SK-N-SH (cell line): ENCODE measurements at regions not wholly inside any gene's neighbourhood (a gene's known extent, or its start where the extent isn't known, plus 50 kb on each side); places are given as distances from the start of the nearest gene placed in this dataset.

Experiments
- CTCF ChIA-PET: fragments of 300-600, 350-600 bp; formaldehyde crosslinking; extraction: SDS; loops from one replicate; lab custom pipeline; 2021; lab: Yijun Ruan, JAX
- POLR2A ChIA-PET: fragments of 350-600 bp; sonication (Branson Sonifier 250); formaldehyde crosslinking; extraction: SDS; loops from one replicate; lab custom pipeline; 2020; ENCODE audit warnings: antibody characterized with exemption, inconsistent platforms; lab: Yijun Ruan, JAX
- DNase-seq: peaks from one replicate; pipeline ENCODE4 v3.0.0; 2012
- H2AFZ ChIP-seq: fragments of 200-600 bp; sonication (generic); 2 replicates; pipeline ENCODE4 v1.8.1; 2016; ENCODE audit warnings: antibody characterized with exemption, mild to moderate bottlenecking, low read depth
- H3F3A ChIP-seq: fragments of 200-600 bp; sonication (generic); replicated peaks from 2 replicates; pipeline ENCODE3; 2016; ENCODE audit warnings: antibody characterized with exemption, mild to moderate bottlenecking; ENCODE audit not compliant: insufficient read depth
- H3K27ac ChIP-seq, 2 experiments: fragments of 200-500 bp in 1 of 2; fragments of 200-600 bp in 1 of 2; sonication (Bioruptor generic) in 1 of 2; sonication (generic), shearing (Covaris generic) in 1 of 2; 2 replicates each; pipeline versions ENCODE4 v1.5.1 to v1.6.1; 2014 to 2016; ENCODE audit warnings: low read depth in 2 of 2, inconsistent platforms in 1 of 2, low read length in 1 of 2, mild to moderate bottlenecking in 1 of 2, mixed read lengths in 1 of 2
- H3K27me3 ChIP-seq: fragments of 200-600 bp; sonication (generic), shearing (Covaris generic); 2 replicates; pipeline ENCODE4 v1.6.1; 2016; ENCODE audit warnings: mixed run types; ENCODE audit not compliant: insufficient read depth
- H3K36me3 ChIP-seq, 2 experiments: fragments of 200-500 bp in 1 of 2; fragments of 200-600 bp in 1 of 2; sonication (Bioruptor generic) in 1 of 2; sonication (generic) in 1 of 2; replicated peaks in 1 of 2; 2 replicates each; pipeline versions ENCODE3 to v1.5.1; 2014 to 2016; ENCODE audit warnings: low read length in 1 of 2, mild to moderate bottlenecking in 1 of 2; ENCODE audit not compliant: insufficient read depth in 2 of 2, control insufficient read depth in 1 of 2
- H3K4me1 ChIP-seq, 2 experiments: fragments of 200-500 bp in 1 of 2; fragments of 200-600 bp in 1 of 2; sonication (Bioruptor generic) in 1 of 2; sonication (generic), shearing (Covaris generic) in 1 of 2; 2 replicates each; pipeline versions ENCODE4 v1.5.1 to v1.6.1; 2014 to 2016; ENCODE audit warnings: low read depth in 1 of 2, low read length in 1 of 2, mixed run types in 1 of 2; ENCODE audit not compliant: insufficient read depth in 2 of 2, control insufficient read depth in 1 of 2
- H3K4me2 ChIP-seq: fragments of 200-600 bp; sonication (generic), shearing (Covaris generic); 2 replicates; pipeline ENCODE4 v1.6.1; 2017; ENCODE audit warnings: mixed run types
- H3K4me3 ChIP-seq, 2 experiments: fragments of 200-500 bp in 1 of 2; fragments of 200-600 bp in 1 of 2; sonication (Bioruptor generic) in 1 of 2; sonication (generic), shearing (Covaris generic) in 1 of 2; 2 replicates each; pipeline versions ENCODE4 v1.5.1 to v1.8.1; 2014 to 2016; ENCODE audit warnings: low read depth in 2 of 2, inconsistent platforms in 1 of 2, low read length in 1 of 2, mild to moderate bottlenecking in 1 of 2, mixed read lengths in 1 of 2, moderate library complexity in 1 of 2
- H3K79me2 ChIP-seq: fragments of 200-600 bp; sonication (generic); 2 replicates; pipeline ENCODE4 v1.8.1; 2017; ENCODE audit warnings: mild to moderate bottlenecking; ENCODE audit not compliant: insufficient read depth
- H3K9ac ChIP-seq: fragments of 200-600 bp; sonication (generic); 2 replicates; pipeline ENCODE4 v1.6.1; 2017; ENCODE audit warnings: mixed run types
- H3K9me2 ChIP-seq: fragments of 200-600 bp; sonication (generic); 2 replicates; pipeline ENCODE4 v1.6.1; 2017; ENCODE audit warnings: mixed run types
- H3K9me3 ChIP-seq: fragments of 200-600 bp; sonication (generic); 2 replicates; pipeline ENCODE4 v1.6.1; 2017; ENCODE audit warnings: mixed run types, mild to moderate bottlenecking, moderate library complexity
- H4K20me1 ChIP-seq: fragments of 200-600 bp; sonication (generic); 2 replicates; pipeline ENCODE4 v1.6.1; 2017; ENCODE audit warnings: mild to moderate bottlenecking, mixed run types; ENCODE audit not compliant: insufficient read depth
- CHD2 ChIP-seq: fragments of 150-350 bp; IDR thresholded peaks from 2 replicates; pipeline ENCODE4 v1.6.1; 2018; ENCODE audit warnings: low read length; ENCODE audit not compliant: partially characterized antibody
- EZH2phosphoT487 ChIP-seq: fragments of 200-600 bp; sonication (generic); IDR thresholded peaks from 2 replicates; pipeline ENCODE4 v1.6.1; 2017; ENCODE audit warnings: low read depth, mixed run types, mild to moderate bottlenecking, antibody characterized with exemption, moderate library complexity, borderline replicate concordance
- FOSL2 ChIP-seq: IDR thresholded peaks from 2 replicates; pipeline ENCODE4 v1.4.0; 2012; ENCODE audit warnings: low read depth, mild to moderate bottlenecking, moderate library complexity, borderline replicate concordance
- FOXM1 ChIP-seq: IDR thresholded peaks from 2 replicates; pipeline ENCODE4 v1.4.0; 2012; ENCODE audit warnings: low read depth, mild to moderate bottlenecking
- MAX ChIP-seq: IDR thresholded peaks from 2 replicates; pipeline ENCODE4 v1.4.0; 2012; ENCODE audit warnings: low read depth
- MXI1 ChIP-seq: IDR thresholded peaks from 2 replicates; pipeline ENCODE4 v1.6.1; 2012; ENCODE audit warnings: mild to moderate bottlenecking, low read depth, low read length, improper control_type of control experiment
- REST ChIP-seq: IDR thresholded peaks from 2 replicates; pipeline ENCODE4 v1.6.1; 2012; ENCODE audit warnings: mild to moderate bottlenecking, low read depth, low read length, moderate library complexity
- TCF12 ChIP-seq: IDR thresholded peaks from 2 replicates; pipeline ENCODE4 v1.4.0; 2012
- TEAD4 ChIP-seq: IDR thresholded peaks from 2 replicates; pipeline ENCODE4 v1.4.0; 2012; ENCODE audit warnings: mild to moderate bottlenecking, borderline replicate concordance; ENCODE audit not compliant: insufficient read depth
- USF1 ChIP-seq: IDR thresholded peaks from 2 replicates; pipeline ENCODE4 v1.4.0; 2012; ENCODE audit warnings: low read depth, borderline replicate concordance
- YY1 ChIP-seq: IDR thresholded peaks from 2 replicates; pipeline ENCODE4 v1.4.0; 2012; ENCODE audit warnings: low read depth, mild to moderate bottlenecking
- WGBS: methylation state at CpG from one replicate; pipeline ENCODE4 v1.1.6; 2017; ENCODE audit warnings: low lambda C conversion rate; 5-methylcytosine and 5-hydroxymethylcytosine counted together

- no peaks in the 10 kb centered on the region for H3K27me3 ChIP-seq
- H2AFZ ChIP-seq = no peak overlapping the region
- no peaks in the 10 kb centered on the region for H3F3A ChIP-seq
- POLR2A ChIA-PET = no interaction called here
- peaks cover 0 to 10% of the 10 kb centered on the region in 2 experiments; a peak in 1 of 4 replicates for H3K4me1 ChIP-seq
- TF ChIP-seq USF1 = no peak
- TF ChIP-seq TEAD4 = no peak
- TF ChIP-seq MXI1 = no peak
- TF ChIP-seq FOXM1 = no peak
- no peak for TF ChIP-seq FOSL2
- no peak for TF ChIP-seq YY1
- no peak for TF ChIP-seq EZH2phosphoT487
- no peak for TF ChIP-seq REST
- TF ChIP-seq, all 33 proteins: peak for 0
- 69% methylated on average over 2 of the region's 2 CpGs for WGBS
- Histone ChIP-seq H4K20me1 (no peaks in the 10 kb centered on the region), H3K36me3 (no peaks in the 10 kb centered on the region), H3K4me2 (no peak overlapping the region), H3K9me3 (no peaks in the 10 kb centered on the region), H3K9me2 (no peaks in the 10 kb centered on the region), H3K79me2 (no peaks in the 10 kb centered on the region), H3K27ac (no peak overlapping the region), H3K4me3 (no peak overlapping the region), H3K9ac (no peak overlapping the region)
- no peak for DNase-seq
- CTCF ChIA-PET = no interaction called here
Measured at GRCh38 chr7:46633200-46633599, 712.1 kb upstream of the IGFBP3 start.

- Histone ChIP-seq H3K9ac (no peak overlapping the region), H3K79me2 (no peaks in the 10 kb centered on the region), H3K9me3 (no peaks in the 10 kb centered on the region), H3K27ac (no peak overlapping the region), H3K4me2 (no peak overlapping the region), H3F3A (no peaks in the 10 kb centered on the region), H3K4me3 (no peak overlapping the region), H3K27me3 (no peaks in the 10 kb centered on the region), H3K9me2 (no peaks in the 10 kb centered on the region), H2AFZ (no peak overlapping the region), H4K20me1 (no peaks in the 10 kb centered on the region), H3K36me3 (no peaks in the 10 kb centered on the region), H3K4me1 (peaks cover 0 to 10% of the 10 kb centered on the region in 2 experiments; a peak in 1 of 4 replicates)
- no peak for DNase-seq
- no peak for TF ChIP-seq CHD2
- no peak for TF ChIP-seq USF1
- no peak for TF ChIP-seq MAX
- TF ChIP-seq REST = no peak
- TF ChIP-seq TCF12 = 0 out of 2 replicates have a peak, but pooled peaks have one; percentile 11
- CTCF ChIA-PET = interaction anchor here (0.7 kb wide), 1 partner anchor 9 kb away, joined by 3 read pairs; no protein-coding TSS in a partner anchor
- POLR2A ChIA-PET = no interaction called here
- 38% methylated on average over 1 of the region's 2 CpGs for WGBS
Measured at GRCh38 chr7:46630031-46630430, 709.0 kb upstream of the IGFBP3 start.
